HG02642 (cell line): ENCODE measurements at regions not wholly inside any gene's neighbourhood (a gene's known extent, or its start where the extent isn't known, plus 50 kb on each side); places are given as distances from the start of the nearest gene placed in this dataset.
"Not testable (repeated sequence)": the region's sequence is repeated elsewhere in the genome, so short reads cannot be mapped to it uniquely, and the experiment has no call there.

ENCODE experiments used
- ATAC-seq: cut with Tn5 transposase; IDR thresholded peaks from one replicate; pipeline ENCODE4 v1.9.1; 2021; ENCODE audit warnings: mild to moderate bottlenecking; ENCODE audit not compliant: unreplicated experiment, poor library complexity

DNA sequence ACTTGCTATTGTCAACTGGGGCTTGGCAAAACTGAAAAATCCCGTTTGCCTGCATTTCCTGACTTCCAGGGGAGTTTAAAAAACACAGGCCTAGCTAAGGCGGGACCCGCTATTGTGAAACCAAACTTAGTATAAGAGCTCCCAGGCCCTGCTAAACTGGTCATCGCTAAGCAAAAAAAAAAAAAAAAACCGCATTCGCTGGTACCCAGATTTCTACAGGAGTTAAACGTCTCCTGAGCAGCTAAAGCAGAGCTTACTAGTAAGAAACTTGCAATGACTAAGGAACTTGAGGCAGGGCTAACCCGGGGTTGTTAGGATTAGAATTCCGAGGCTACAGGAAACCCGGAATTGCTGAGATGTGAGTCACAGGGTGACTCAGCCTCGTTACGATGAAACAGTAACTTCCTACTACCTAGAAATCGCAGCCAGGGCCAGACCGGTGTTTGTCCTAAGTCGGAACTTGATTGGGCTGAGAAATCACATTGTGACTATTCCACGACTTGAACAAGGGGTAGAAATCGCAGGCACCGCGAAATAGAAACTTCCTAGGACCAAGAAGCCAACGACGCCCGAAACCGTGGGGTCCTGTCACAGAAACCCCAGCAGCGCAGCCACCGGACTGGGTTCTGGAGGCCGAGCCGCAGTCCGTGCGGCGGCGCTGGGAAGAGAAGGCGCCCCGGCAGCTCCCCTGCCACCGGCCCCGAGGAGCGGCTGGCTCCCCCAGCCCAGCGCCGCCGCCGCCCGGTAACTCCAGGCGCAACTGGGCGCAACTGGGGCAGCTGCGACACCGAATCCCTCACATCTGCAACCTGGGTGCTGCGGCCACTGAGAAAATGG lies 89.4 kb downstream of the ANXA2R start:
- ATAC-seq, result peak; percentile 43

DNA sequence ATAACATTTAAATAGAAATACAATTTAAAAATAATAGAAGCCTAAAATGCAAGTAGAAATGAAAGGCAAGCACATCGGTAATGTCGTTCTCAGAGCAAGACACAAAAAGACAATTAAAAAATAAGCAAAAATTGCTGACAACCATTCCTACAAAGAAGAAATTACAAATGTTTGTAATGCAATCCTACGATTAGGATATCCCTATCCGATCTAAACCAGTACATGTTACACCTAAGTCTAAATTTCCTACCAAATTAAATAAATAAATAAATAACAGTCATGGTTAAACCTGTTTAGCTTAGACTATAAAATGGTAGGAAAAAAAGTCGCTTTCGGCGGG lies 90.0 kb downstream of the ANXA2R start:
- ATAC-seq, result no peak

GRCh38 chr5:42949348-42950115 lies 90.6 kb downstream of the ANXA2R start:
- peak; percentile 63 for ATAC-seq

DNA sequence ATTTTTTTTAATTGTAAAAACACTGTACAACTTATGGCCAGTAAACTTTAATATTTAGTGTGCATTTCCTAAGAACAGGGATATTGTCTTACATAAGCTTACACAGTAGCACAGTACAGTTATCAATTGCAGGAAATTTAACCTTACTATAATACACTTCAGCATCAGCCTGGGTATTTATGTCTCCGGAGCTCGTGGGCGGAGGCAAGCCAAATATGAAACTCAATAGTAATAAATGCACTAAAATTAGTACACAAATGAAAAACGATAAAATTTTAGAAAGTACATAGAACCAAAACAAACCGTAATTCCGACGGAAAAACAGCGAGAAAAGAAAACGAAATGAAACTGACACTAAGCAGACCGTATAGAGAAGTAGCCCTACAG lies 91.2 kb downstream of the ANXA2R start:
- ATAC-seq, result no peak

- no peak for ATAC-seq
These were observed 95.1 kb downstream of the ANXA2R start for GRCh38 chr5:42944989-42945388.

DNA sequence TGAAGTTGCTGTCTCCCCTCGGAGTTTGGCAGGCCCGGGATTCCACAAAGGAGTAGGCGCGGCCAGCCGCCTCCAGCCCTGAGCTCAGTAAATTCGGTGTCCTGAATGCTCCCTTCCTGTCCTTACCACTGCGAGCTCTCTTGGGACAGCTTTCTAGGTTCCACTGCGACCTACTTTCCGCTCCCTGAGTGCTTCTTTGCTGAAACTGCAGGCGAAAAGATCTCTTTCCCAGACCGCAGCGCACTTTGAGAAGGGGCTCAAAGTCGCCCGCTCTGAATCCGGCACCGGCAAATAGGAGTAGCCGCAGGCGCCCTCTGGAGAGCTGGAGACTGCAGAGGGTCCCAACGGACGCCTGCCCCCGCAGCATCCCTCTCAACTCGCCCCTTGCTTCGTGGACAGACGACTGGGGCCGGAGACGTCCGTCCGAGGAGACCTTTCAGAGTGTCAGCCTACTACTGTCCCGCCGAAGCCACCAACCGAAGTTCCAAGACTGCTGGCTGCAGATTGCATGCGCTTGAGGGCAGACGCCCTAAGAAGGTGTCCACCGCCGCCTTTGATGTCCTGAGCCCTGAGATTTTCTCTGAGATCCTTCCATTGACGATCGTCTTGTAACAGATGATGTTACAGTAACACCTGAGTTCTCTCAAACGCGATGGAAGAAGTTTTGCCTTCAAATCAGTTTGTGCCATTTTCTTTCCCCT lies 96.0 kb downstream of the ANXA2R start:
- no peak for ATAC-seq

GRCh38 chr5:42940853-42941252 lies 99.3 kb downstream of the ANXA2R start:
- no peak for ATAC-seq

GRCh38 chr5:42932011-42932410 lies 108.1 kb downstream of the ANXA2R start:
- ATAC-seq, result not testable (repeated sequence)

DNA sequence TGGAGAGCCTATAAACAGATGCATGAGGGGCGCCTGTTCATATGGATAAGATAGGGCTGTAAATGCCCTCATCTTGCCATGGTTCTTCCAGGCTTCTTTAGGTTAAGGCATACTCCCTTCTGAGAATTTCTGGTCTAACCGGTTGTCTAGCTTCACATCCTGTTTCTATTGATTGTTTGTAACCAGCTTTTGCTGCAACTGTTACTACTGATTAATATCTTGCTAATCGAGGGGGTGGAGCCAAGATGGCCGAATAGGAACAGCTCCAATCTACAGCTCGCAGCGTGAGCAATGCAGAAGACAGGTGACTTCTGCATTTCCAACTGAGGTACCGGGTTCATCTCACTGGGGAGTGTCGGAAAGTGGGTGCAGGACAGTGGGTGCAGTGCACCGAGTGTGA lies 108.7 kb downstream of the ANXA2R start:
- ATAC-seq, result not testable (repeated sequence)

DNA sequence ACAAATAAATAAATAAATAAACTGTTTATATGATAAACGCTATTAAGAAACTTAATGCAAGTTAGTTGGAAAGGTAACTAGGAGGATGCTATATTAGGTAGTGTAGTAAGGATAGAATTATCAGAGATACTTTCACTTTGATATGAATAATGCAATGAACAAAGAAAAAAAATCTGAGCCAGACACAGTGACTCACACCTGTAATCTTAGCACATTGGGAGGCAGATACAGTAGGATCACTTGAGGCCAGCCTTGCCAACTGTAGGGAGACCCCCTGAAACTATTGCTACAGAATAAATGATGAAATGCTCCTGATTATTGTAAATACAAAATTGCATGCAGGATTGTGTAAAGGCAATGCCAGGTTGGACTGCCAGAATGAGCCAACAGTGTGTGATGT lies 109.2 kb downstream of the ANXA2R start:
- ATAC-seq, result no peak

- ATAC-seq, result no peak
These were observed 110.2 kb downstream of the ANXA2R start for GRCh38 chr5:42929871-42930270.

DNA sequence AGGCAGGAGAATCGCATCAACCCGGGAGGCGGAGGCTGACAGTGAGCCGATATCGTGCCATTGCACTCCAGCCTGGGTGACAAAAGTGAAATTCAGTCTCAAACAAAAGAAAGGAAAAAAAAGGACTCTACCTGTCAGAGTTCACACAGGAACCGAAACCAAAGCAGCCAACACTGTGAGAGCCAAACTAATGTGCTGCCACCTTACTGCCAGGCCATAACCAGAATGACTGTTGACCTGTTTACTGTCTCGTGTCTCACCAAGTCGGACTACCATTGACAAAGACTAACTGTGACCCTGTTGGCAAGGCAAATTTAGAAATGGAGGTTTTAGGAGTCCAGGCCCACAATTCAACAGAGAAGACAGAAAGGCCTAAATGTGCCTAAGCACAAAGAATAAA lies 112.4 kb downstream of the ANXA2R start:
- no peak for ATAC-seq

- no peak for ATAC-seq
These were observed 113.0 kb upstream of the SELENOP start for GRCh38 chr5:42924686-42925085.

GRCh38 chr5:42924226-42924625 lies 112.5 kb upstream of the SELENOP start:
- no peak for ATAC-seq

DNA sequence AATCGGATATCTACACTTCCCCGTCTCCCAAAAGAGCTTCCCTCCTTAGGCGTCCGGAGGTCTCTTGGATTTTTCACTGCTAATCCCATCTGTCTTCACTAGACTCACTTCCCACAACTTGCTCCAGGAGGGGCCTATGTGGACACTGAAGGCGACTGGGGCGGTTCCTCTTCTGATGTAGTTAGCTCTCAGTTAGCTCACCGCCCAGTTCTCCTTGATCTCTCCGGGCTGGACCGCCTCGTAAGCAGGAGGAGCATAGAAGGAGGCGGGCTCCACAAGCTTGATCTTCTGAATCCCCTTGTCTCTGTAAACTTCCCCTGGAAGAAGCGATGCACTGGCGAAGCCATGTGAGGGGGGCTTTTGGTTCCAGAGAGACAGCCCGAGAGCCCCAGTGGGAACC lies 112.0 kb upstream of the SELENOP start:
- no peak for ATAC-seq

DNA sequence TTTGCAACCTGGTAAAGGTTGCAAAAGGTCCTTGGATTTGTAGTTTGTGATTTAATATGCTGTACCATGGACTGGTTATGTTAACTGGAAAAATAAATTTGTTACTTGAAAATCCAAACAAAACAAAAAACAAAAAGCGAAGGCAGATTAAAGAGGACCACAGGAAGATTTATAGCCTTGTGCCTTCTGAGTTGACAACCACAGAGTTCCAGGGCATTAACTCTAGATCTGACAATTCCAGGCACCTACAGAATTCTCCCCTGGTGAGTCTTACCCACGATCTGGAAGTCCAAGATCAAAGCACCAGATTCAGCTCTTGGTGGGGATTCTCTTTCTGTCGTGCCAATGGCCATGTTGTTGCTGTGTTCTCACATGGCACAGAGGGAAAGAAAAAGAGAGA lies 107.9 kb upstream of the SELENOP start:
- ATAC-seq, result no peak

DNA sequence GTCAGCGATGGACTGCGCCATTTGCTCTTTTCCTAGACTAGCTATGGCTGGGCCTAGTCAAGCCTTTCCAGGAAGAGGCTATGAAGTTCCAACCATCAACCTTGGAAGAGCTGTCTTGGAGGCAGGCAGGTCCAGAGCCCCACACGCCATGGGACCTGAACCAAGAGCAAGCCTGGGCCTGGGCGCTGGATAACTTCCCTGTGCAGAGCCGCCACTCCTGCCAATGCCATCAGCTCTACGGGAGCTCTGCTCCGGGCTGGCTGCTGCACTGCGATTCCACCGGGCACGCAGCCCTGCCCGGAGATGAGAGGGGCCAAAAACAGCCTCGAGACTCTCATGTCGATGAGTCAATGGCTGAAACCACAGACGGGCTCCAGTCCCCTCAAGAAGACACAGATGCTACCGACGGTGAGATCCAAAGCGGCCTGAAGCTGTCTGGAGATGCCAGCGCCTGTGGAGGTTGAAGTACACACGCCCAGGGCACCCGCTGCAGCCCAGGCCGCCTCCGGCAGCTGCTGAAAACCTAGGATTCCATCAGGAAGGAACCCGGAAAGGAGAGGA lies 103.7 kb upstream of the SELENOP start:
- ATAC-seq, result no peak

DNA sequence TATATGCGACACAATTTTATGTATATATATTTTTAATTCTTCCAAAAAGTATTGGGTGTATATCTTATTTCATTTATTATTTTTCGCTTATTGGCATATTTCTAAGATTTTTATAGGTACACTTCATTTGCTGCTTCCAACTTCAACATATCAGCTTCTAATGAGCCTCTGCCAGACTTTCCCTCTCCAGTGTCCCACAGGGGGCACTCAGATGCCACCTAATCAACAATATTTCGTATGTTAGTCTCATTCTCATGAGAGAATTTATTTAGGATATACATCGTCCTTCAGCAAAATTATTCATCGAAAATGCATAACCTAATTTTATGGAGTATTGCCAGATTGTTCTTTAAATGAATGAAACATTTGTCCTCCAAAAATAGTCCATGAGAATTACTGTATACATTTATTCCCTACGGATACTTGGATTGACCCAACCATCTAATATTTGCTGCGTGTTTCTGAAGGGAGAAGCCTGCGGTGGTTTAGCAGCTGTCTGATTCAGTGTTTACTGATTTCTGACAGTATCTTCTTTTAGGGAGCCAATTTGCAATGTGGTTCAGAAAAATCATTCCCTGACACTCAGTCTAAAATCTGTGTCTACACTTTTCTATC lies 100.6 kb upstream of the SELENOP start:
- no peak for ATAC-seq

GRCh38 chr5:42908509-42909488 lies 97.1 kb upstream of the SELENOP start:
- ATAC-seq, result peak; percentile 96
